NCI-H446 treated with DMSO at 0.1 percent for 48 hours (cell line): ENCODE measurements at regions not wholly inside any gene's neighbourhood (a gene's known extent, or its start where the extent isn't known, plus 50 kb on each side); places are given as distances from the start of the nearest gene placed in this dataset.

ENCODE experiments used
- DNase-seq: peaks from one replicate; lab custom pipeline; 2025; lab: John Stamatoyannopoulos, UW

- DNase-seq = no peak
Observed at GRCh38 chrX:45879512-45879911, 665.7 kb downstream of the ZNF674 start.

GRCh38 chrX:45876206-45876605, 669.0 kb downstream of the ZNF674 start:
- DNase-seq = no peak

- no peak for DNase-seq
Observed at GRCh38 chrX:45873781-45874180, 671.4 kb downstream of the ZNF674 start.

- DNase-seq = no peak
Observed at GRCh38 chrX:45872480-45872879, 671.8 kb upstream of the DIPK2B start.

- no peak for DNase-seq
Observed at GRCh38 chrX:45868425-45868824, 667.7 kb upstream of the DIPK2B start.

GRCh38 chrX:45862801-45863200, 662.1 kb upstream of the DIPK2B start:
- no peak for DNase-seq

DNA sequence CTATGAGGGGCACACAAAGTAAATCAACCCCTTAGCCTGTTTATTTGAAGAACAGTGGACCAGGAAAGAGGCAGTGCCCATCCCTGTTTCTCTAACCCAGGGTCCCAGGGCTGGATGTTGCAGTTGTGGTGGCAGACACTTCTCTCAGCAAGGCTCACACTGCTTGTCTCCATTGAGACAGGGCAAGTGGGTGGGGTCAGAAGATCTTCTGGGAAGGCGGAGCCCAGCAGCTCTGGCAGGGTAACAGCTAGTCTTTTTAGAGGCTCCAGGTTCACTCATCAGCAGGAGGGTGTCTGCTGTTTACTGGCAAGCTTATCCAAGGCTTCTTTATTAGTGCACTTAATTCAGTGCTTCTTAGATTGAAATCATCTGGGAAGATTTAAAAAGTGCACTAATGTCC, 659.8 kb upstream of the DIPK2B start:
- DNase-seq = no peak

GRCh38 chrX:45859407-45859806, 658.7 kb upstream of the DIPK2B start:
- no peak for DNase-seq

GRCh38 chrX:45852884-45853283, 652.2 kb upstream of the DIPK2B start:
- no peak for DNase-seq

- no peak for DNase-seq
Observed at GRCh38 chrX:45851434-45851991, 650.8 kb upstream of the DIPK2B start.

DNA sequence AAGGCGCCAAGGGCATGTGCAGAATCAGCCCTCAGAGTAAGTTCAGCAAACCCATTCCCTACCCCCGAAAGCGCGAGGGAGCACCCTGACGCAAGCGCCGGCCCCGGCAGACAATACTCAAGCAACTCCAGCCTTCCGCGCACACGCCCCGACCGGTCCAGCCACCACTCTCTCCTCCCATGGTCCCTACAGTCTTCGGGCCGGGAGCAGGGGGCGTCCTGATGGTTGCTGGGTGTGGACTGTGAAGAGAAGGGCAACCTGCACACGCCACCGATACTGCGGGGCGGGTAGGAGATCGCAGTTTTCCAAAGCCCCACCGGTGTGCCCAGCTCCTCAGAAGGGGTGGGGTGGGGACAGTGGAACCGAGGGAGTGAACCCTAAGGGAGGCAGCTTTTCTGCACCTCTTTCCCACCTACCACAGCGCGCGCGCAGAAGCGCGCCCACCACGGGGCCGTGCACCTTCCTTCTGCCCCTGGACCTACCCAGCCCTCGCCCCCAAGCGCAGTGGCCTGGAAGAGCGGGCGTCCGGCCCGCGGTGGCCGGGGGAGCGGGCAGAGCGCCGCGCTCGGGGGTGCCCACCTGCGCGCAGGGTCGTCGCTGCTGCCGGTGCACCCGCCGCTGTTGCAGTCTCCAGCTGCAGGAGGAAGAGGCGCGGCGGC, 650.2 kb upstream of the DIPK2B start:
- no peak for DNase-seq

- DNase-seq = no peak
Observed at GRCh38 chrX:45850197-45850774, 649.6 kb upstream of the DIPK2B start.

DNA sequence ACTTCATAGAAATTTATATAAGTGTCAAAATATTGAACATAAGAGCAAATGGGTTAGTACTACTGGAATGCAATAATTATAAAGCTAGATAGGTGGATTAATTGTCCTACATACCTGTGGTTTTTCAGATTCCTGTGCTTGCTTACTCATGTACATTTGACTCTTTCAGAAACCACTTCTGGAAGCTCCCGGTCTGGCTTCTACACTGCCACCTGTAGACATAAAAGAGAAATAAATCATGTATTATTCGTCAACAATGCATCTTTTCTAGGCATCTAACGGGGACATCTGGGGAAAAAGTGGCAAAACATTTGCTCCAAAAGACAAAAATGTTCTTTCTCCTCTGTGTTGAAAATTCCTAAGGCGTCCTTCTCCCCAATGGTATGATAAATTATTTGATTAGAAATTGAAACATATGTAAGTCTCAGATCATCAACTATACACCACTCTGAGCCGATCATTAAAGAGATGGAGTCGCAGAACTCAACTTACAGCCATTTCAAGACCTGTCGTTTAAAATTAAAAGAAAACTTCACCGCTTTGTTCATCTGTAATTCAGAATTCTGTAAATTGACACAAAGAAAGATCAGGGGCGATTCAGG, 648.7 kb upstream of the DIPK2B start:
- no peak for DNase-seq

- no peak for DNase-seq
Observed at GRCh38 chrX:45847961-45848360, 647.3 kb upstream of the DIPK2B start.

DNA sequence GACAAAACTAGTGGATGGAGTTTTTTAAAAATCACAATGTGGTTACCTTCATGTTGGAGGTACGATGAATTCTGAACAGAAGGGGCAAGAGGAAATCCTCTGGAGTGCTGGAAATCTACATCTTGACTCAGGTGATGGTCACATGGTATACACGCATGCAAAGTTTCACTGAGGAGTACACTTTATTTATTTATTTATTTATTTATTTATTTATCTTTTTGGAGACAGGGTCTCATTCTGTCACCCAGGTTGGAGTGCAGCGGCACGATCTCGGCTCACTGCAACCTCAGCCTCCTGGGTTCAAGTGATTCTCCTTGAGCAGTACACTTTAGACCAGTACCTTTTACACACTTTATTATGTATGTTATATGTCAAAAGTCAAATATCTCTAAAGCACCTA, 645.7 kb upstream of the DIPK2B start:
- DNase-seq = no peak

DNA sequence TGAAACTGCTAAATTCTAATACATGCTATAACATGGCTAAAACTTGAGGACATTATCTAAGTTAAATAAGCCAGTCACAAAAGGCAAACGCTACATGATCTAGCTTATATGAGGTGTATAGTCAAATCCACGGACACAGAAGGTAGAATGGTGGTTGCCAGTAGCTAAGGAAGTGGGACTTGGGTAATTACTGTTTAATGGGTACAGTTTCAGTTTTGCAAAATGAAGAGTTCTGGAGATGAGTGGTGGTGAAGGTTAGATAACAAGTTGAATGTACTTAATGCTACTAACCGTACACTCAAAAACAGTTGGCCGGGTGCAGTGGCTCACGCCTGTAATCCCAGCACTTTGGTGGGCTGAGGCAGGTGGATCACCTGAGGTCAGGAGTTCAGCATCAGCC, 644.5 kb upstream of the DIPK2B start:
- no peak for DNase-seq

- DNase-seq = no peak
Observed at GRCh38 chrX:45843518-45843917, 642.8 kb upstream of the DIPK2B start.

- no peak for DNase-seq
Observed at GRCh38 chrX:45842926-45843315, 642.2 kb upstream of the DIPK2B start.

DNA sequence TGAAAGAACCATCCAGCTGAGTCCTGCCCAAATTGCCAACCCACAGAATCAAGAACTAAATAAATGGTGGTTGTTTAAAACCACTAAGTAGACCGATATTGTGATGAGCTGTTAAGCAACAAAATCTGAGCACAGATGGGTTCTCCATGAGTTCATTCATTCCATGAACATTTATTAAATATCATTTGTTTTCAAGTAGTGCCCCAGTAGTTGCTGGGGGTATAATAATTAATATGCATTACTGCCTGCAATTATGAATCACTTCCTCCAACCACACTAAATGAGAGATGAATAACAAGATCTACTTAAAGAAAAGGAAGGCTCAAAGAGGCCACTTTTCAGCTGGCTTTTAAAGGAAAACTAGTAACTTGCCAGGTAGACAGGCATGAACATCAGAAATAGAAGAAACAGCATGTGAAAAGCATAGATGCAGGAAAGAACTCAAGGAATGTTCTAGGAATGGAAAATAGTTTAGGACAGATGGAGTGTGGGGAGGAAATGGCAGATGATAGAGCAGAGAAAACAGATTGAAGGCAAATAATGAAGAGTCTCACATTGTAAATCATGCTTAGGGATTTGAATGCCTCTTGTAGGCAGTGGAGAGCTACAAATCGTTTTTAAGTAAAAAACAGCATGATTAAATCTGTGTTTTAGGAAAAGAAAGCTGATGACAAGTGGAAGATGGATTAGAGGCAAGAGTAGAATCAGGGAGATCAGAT, 641.7 kb upstream of the DIPK2B start:
- DNase-seq = no peak

GRCh38 chrX:45840411-45840950, 639.8 kb upstream of the DIPK2B start:
- DNase-seq = no peak

- DNase-seq = no peak
Observed at GRCh38 chrX:45830343-45830742, 629.7 kb upstream of the DIPK2B start.

DNA sequence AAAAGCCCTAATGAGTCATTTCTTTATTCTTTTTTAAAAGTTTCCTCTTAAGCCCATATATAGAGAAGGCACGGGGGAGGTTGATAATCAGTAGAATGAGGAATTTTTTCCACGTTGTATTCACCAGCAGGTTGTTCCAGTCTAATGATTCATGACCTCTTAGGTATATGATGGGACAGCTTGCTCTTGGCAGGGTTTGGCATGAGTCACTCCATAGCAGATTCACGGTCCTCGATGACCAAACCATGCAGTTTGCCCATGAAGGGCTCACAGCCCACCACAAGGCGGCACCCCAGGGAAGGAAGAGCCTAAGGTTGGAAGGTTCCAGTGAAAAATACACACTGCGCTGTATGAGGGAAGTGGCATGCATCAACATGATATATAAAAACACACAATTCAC, 623.8 kb upstream of the DIPK2B start:
- DNase-seq = peak; percentile 0

DNA sequence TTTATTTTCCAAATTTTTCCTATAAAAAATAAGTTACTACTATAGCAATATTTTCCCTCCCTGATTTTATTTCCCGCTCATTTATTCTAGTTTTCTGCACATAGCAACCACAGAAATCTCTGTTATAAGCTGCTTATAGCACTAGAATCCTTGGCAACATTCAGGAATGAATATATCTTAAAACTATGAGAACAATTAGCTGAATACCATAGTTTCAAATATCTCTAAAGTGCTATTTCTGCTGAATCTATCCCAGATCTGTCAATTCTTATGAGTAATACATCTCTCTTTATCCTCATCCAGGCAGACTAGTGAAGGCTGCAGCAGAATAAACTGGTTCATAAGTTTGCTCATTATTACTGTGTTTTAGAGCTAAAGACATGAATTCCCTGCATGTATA, 622.9 kb upstream of the DIPK2B start:
- no peak for DNase-seq
